ENCODE measurements at regions not wholly inside any gene's neighbourhood (a gene's known extent, or its start where the extent isn't known, plus 50 kb on each side); places are given as distances from the start of the nearest gene placed in this dataset.

DNA sequence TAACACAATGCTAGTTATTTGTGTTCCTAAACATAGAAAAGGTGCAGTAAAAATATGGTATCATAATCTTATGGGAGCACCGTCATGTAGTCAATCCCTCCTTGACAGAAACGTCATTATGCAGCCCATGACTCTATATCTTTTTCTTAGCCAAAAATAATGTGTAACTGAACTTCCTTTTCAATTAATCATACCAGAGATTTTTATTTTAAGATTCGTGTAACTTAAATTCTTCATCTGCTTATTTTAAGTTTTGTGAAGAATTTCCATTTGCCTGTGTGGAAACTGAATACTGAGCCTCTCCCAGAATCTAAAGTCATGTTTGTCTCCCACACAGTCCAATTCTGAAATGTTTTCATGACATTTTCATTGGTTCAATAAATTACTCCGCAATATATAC is 699.1 kb downstream of the KCNA4 start:
- Histone ChIP-seq H3K4me1 (ENCODE audit: control insufficient read depth, extremely low read depth, insufficient read depth, low read length) (no peaks in the 10 kb centered on the region), H3K9ac (replicated peaks; ENCODE audit: extremely low read depth, insufficient read depth, low read length) (no peak overlapping the region), H3K4me2 (ENCODE audit: insufficient read depth, low read length) (no peak overlapping the region), H3K9me1 (replicated peaks; ENCODE audit: control insufficient read depth, extremely low read depth, insufficient read depth, low read length) (no peaks in the 10 kb centered on the region), H3K79me2 (ENCODE audit: control insufficient read depth, insufficient read depth, low read length) (no peaks in the 10 kb centered on the region), H3K36me3 (ENCODE audit: control insufficient read depth in 2 of 2, extremely low read depth in 1 of 2, insufficient read depth in 2 of 2, low read length in 2 of 2) (no peaks in the 10 kb centered on the region), H3K27me3 (ENCODE audit: control insufficient read depth in 2 of 2, insufficient read depth in 2 of 2, low read length in 2 of 2) (no peaks in the 10 kb centered on the region), H3K4me3 (replicated peaks in 1 of 3; ENCODE audit: insufficient read depth in 1 of 3, low read depth in 1 of 3, low read length in 3 of 3) (no peak overlapping the region), H2AFZ (ENCODE audit: low read depth, low read length) (no peak overlapping the region), H3K27ac (ENCODE audit: insufficient read depth, low read depth, low read length) (no peak overlapping the region), H3K9me3 (replicated peaks; ENCODE audit: control insufficient read depth, insufficient read depth, low read length) (no peaks in the 10 kb centered on the region), H4K20me1 (replicated peaks; ENCODE audit: control insufficient read depth, extremely low read depth, insufficient read depth, low read length) (no peaks in the 10 kb centered on the region)
- ChIA-PET POLR2A (no interaction called here), CTCF (interaction anchor here (1.5 kb wide), 1 partner anchor 11 kb away, joined by 3 read pairs; no protein-coding TSS in a partner anchor)
- intact Hi-C loops (cut with micrococcal nuclease) (no loop called here), dilution Hi-C loops (cut with MboI; ENCODE audit: extremely low pct_ligation_motif_present, low sequenced_read_pairs) (no loop called here)
- BruUV-seq (replicated peaks), result no TSS peak
- FAIRE-seq (no peak), DNase-seq (ENCODE audit: low read depth, low spot score) (no peak)
- TF ChIP-seq JUN (IDR thresholded peaks at IDR 0.05; ENCODE audit: borderline replicate concordance, insufficient read depth, insufficient read length, low read depth) (no peak), MYC (IDR thresholded peaks at IDR 0.05; ENCODE audit: low read depth, low read length) (no peak), GATA2 (IDR thresholded peaks at IDR 0.05; ENCODE audit: insufficient read depth, insufficient read length, low read depth, low read length) (no peak), POLR2A (IDR thresholded peaks at IDR 0.05; ENCODE audit: low read depth, low read length) (no peak), EZH2 (IDR thresholded peaks at IDR 0.05; ENCODE audit: borderline replicate concordance, low read depth, low read length, severe bottlenecking) (no peak), POLR2AphosphoS5 (IDR thresholded peaks at IDR 0.05; ENCODE audit: insufficient read depth, low read depth, low read length) (no peak), FOS (IDR thresholded peaks at IDR 0.05; ENCODE audit: borderline replicate concordance, insufficient read depth, low read length) (no peak)
- TF ChIP-seq, protein P1, sequence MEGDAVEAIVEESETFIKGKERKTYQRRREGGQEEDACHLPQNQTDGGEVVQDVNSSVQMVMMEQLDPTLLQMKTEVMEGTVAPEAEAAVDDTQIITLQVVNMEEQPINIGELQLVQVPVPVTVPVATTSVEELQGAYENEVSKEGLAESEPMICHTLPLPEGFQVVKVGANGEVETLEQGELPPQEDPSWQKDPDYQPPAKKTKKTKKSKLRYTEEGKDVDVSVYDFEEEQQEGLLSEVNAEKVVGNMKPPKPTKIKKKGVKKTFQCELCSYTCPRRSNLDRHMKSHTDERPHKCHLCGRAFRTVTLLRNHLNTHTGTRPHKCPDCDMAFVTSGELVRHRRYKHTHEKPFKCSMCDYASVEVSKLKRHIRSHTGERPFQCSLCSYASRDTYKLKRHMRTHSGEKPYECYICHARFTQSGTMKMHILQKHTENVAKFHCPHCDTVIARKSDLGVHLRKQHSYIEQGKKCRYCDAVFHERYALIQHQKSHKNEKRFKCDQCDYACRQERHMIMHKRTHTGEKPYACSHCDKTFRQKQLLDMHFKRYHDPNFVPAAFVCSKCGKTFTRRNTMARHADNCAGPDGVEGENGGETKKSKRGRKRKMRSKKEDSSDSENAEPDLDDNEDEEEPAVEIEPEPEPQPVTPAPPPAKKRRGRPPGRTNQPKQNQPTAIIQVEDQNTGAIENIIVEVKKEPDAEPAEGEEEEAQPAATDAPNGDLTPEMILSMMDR (IDR thresholded peaks at IDR 0.05; ENCODE audit: extremely low read depth in 1 of 2, insufficient read depth in 1 of 2, low read depth in 1 of 2, low read length in 2 of 2), result no peak
- TF ChIP-seq, protein P2, sequence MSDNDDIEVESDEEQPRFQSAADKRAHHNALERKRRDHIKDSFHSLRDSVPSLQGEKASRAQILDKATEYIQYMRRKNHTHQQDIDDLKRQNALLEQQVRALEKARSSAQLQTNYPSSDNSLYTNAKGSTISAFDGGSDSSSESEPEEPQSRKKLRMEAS (IDR thresholded peaks at IDR 0.05; ENCODE audit: insufficient read depth, insufficient read length), result no peak
